GM21381 (cell line): ENCODE measurements at regions not wholly inside any gene's neighbourhood (a gene's known extent, or its start where the extent isn't known, plus 50 kb on each side); places are given as distances from the start of the nearest gene placed in this dataset.

Source experiments
- ATAC-seq: cut with Tn5 transposase; IDR thresholded peaks from one replicate; pipeline ENCODE4 v1.9.1; 2021; ENCODE audit warnings: mild to moderate bottlenecking, moderate library complexity; ENCODE audit not compliant: unreplicated experiment

DNA sequence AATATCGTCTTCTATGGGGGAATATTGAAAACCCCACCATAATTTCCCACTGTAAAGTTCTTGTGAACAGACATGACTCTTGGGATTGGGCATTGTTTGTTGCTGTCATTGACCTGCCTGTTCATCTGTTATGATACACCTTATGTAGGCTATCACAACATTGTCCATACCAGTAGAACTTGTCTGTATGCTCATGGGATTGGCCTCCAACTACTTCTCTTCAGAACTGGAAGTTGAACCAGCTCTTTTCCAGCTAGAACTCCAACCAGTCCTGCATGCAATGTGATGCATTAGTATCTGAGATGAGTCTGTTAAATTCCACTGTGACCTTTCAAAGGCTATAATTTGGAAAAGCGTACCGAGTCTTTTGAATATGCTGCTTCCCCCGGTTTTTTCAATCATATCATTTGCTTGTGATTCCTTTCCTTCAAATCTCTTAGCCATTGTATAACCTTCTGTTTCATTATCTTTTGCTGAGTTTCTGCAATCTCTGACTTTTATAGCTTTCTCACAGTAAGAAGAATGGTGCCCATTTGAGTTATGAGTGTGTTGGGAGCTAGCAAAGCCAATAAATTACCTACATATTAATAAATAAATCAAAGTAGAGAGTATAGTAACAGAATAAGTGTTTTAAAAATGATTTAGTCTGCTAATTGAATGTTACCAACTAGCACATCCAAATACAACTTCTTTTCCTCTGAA lies 101.9 kb downstream of the PLK2 start:
- ATAC-seq, result no peak

DNA sequence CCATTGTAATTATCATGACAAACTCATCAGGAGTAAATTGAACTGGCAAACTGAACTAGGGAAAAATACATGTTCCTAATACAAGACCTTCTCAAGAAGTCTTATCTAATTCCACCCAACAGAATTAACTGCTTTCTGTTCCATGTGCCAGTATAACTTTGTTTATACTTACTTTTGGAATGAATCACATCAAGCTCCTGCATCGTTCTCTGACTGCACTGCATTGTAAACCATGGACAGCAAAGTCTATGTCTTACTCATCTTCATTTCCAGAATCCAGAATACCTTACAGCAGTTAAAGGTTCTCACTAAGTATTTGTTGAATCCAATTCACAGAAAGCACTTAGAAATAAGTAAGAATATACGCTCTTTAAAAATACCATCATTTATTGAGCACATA lies 102.8 kb downstream of the PLK2 start:
- no peak for ATAC-seq

GRCh38 chr5:58356662-58357061 lies 103.2 kb downstream of the PLK2 start:
- ATAC-seq, result no peak

- no peak for ATAC-seq
These were observed 105.1 kb downstream of the PLK2 start for GRCh38 chr5:58354827-58355226.

GRCh38 chr5:58353992-58354391 lies 105.9 kb downstream of the PLK2 start:
- no peak for ATAC-seq

- no peak for ATAC-seq
These were observed 108.7 kb downstream of the PLK2 start for GRCh38 chr5:58351190-58351589.

DNA sequence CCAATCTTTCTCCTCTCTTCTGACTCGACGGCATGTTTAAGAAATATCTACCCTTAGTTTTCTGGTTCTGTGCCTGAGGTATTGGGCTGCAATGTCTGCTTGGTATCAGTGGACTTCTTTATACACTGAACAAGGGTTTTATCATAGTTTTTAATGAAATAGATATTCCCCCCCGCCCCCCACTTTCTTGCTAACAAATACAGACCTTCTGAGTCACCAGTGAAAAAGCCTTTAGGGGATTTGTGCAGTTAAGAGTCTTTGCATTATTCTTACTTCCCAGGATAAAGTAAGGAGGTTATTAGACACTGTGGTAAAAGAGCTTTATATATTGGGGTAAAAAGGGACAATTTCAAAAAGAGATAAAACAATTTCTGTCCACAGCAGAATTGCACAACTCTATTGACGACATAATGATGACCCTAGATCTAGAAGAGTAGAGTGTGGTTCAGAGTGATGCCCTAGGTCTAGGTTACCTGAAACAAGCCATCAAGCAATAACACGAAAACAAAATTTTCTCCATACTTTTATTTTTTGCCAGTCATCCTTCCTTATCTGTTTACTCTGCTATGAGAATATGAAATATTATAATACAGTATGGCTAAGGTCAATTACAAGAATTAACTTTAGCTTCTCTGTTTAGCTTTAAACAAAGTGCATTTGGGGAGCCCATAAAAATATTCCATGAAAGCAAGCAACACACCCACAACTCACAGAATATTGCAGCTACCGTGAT lies 110.7 kb downstream of the PLK2 start:
- ATAC-seq, result no peak

- no peak for ATAC-seq
These were observed 113.8 kb downstream of the PLK2 start for GRCh38 chr5:58346041-58346440.

DNA sequence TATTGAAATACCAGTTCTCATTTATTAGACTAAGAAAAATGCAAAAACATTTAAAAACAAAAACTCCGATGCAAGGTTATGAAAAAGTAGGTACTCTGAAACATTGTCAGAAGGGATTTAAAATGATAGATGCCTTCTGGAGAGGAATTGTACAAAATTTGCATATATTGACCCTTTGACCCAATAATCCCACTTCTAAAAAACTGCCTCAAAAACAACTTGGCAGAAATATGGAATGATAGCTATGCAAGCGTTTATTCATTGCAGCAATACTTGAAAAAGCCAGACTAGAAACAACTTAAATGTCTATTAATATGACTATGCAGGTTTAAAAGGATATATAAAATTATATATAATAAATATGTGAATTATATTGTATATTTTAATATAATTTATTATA lies 118.4 kb downstream of the PLK2 start:
- no peak for ATAC-seq

DNA sequence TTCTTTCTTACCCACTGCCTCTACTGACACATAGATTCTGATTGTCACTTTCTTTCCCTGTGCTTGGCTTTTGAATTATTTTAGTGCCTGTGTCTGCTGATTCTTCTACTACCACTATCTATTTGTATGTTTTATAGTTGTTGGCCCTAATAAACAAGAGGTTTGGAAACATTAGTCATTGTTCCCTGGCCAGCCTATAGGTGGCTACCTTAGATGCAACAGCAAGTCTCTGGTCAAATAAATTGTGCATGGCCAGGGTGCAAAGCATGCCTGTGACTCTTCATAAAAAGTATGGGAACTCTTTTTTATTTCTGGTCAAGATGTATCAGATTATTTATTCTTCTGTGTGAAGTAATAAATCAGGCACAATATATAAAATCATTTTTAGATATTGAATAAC lies 124.4 kb downstream of the PLK2 start:
- no peak for ATAC-seq

GRCh38 chr5:58334035-58334434 lies 125.9 kb downstream of the PLK2 start:
- no peak for ATAC-seq

- no peak for ATAC-seq
These were observed 129.1 kb downstream of the PLK2 start for GRCh38 chr5:58330781-58331180.

- ATAC-seq, result no peak
These were observed 132.6 kb downstream of the PLK2 start for GRCh38 chr5:58327289-58327688.

- ATAC-seq, result no peak
These were observed 133.9 kb downstream of the PLK2 start for GRCh38 chr5:58326022-58326421.

GRCh38 chr5:58322453-58322852 lies 137.4 kb downstream of the PLK2 start:
- ATAC-seq, result no peak

DNA sequence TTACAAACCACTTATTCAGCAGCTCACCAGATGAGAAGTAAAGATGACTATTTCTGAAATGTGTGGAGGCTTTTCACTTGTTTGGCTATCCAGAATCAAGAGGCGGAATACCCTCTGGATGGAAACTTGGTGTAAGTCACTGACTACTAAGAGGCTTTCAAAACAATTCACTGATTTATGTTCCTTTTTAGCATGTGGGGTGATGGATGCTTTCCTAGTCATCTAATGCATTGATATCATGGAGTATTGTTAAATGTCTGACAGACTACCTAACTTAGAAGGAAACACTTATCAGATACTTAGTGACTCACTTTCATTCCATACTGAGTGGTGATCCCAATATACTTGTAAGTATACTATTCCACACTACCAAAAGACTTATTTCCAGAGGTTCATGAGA lies 141.4 kb downstream of the PLK2 start:
- ATAC-seq, result no peak

DNA sequence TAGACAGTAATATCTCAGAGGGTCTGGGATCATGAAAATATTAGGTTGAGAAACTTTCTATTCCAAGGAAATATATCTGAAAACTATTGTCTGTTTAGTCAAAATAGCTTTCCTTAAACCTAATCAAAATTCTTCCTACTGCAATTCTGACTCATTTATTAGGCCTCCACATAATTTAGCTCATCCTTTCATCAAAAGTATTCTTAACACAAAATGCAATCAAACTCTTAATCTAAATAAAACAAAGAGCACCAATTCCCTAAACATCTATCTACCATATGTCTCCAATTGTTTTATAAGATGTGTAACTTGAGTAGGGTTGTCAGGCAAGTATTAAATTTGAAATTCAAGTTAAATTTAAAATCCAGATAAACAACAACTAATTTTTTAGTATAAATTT lies 142.1 kb downstream of the PLK2 start:
- no peak for ATAC-seq

GRCh38 chr5:58317009-58317408 lies 142.9 kb downstream of the PLK2 start:
- ATAC-seq, result no peak

GRCh38 chr5:58315794-58316193 lies 144.1 kb downstream of the PLK2 start:
- no peak for ATAC-seq

- no peak for ATAC-seq
These were observed 145.3 kb downstream of the PLK2 start for GRCh38 chr5:58314356-58315210.

DNA sequence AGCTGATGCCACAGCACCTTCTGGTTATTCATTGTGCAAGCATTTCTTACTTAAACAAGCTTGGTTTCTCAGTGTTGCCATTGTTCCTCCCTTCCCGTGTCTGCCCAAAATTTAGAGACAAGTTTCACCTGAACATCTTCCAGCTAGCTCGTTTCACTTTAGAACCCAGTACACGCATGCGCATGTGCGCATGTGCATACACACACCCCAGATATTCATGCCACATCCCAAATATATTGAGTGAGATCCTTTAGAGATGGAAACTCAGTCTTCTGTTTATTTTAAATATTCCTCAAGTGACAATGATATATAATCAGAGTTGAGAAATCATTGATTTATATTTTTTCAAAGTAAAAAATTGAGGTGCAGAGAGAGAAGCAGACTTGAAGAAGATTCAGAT lies 147.6 kb downstream of the PLK2 start:
- ATAC-seq, result no peak

DNA sequence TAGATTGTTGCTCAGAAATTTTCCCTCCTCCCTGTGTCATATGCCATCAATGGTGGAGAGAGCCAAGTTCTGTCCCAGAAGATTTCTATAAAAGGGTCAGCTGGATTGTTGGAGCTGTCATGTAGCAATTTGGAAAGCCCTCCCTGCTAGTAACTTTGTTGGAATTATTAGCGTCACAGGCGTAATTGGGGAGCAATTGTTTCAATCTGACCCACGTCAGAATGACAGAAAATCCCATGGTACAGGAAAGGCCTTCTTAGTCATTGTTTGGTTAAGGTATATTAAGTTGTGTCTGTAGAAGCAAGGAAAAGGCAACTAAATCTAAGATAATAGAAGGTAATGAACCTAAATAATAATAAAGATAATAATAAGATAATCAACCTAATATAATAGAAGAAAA lies 148.4 kb downstream of the PLK2 start:
- no peak for ATAC-seq
